GM21528 (cell line): ENCODE measurements at regions not wholly inside any gene's neighbourhood (a gene's known extent, or its start where the extent isn't known, plus 50 kb on each side); places are given as distances from the start of the nearest gene placed in this dataset.
"Not testable (repeated sequence)": the region's sequence is repeated elsewhere in the genome, so short reads cannot be mapped to it uniquely, and the experiment has no call there.

Experiments used
- ATAC-seq: cut with Tn5 transposase; IDR thresholded peaks from one replicate; pipeline ENCODE4 v1.9.1; 2021; ENCODE audit warnings: mild to moderate bottlenecking, moderate library complexity; ENCODE audit not compliant: unreplicated experiment, low FRiP score

- ATAC-seq: no peak
Observed at GRCh38 chr6:81169166-81169565, 583.3 kb downstream of the TENT5A start.

GRCh38 chr6:81166770-81167169 lies 585.7 kb downstream of the TENT5A start:
- ATAC-seq: no peak

- no peak for ATAC-seq
Observed at GRCh38 chr6:81158956-81159355, 593.5 kb downstream of the TENT5A start.

- ATAC-seq: no peak
Observed at GRCh38 chr6:81148751-81149150, 603.7 kb downstream of the TENT5A start.

GRCh38 chr6:81145506-81145905 lies 607.0 kb downstream of the TENT5A start:
- no peak for ATAC-seq

- ATAC-seq: no peak
Observed at GRCh38 chr6:81144346-81144745, 608.1 kb downstream of the TENT5A start.

GRCh38 chr6:81138236-81138635 lies 614.2 kb downstream of the TENT5A start:
- no peak for ATAC-seq

- no peak for ATAC-seq
Observed at GRCh38 chr6:81130969-81131368, 621.5 kb downstream of the TENT5A start.

- no peak for ATAC-seq
Observed at GRCh38 chr6:81130061-81130460, 622.4 kb downstream of the TENT5A start.

- ATAC-seq: no peak
Observed at GRCh38 chr6:81128671-81129070, 623.8 kb downstream of the TENT5A start.

GRCh38 chr6:81126150-81126549 lies 626.3 kb downstream of the TENT5A start:
- no peak for ATAC-seq

- no peak for ATAC-seq
Observed at GRCh38 chr6:81120280-81120679, 632.2 kb downstream of the TENT5A start.

- ATAC-seq: no peak
Observed at GRCh38 chr6:81105998-81106397, 646.5 kb downstream of the TENT5A start.

- ATAC-seq: no peak
Observed at GRCh38 chr6:81098109-81098814, 654.2 kb downstream of the TENT5A start.

GRCh38 chr6:81096464-81096863 lies 656.0 kb downstream of the TENT5A start:
- not testable (repeated sequence) for ATAC-seq

- no peak for ATAC-seq
Observed at GRCh38 chr6:81093051-81093450, 659.4 kb downstream of the TENT5A start.

GRCh38 chr6:81088145-81088544 lies 664.3 kb downstream of the TENT5A start:
- ATAC-seq: no peak

GRCh38 chr6:81086991-81087390 lies 665.5 kb downstream of the TENT5A start:
- no peak for ATAC-seq

- no peak for ATAC-seq
Observed at GRCh38 chr6:81085431-81085790, 667.1 kb downstream of the TENT5A start.

- ATAC-seq: no peak
Observed at GRCh38 chr6:81084776-81085430, 667.6 kb downstream of the TENT5A start.

GRCh38 chr6:81075974-81076373 lies 676.5 kb downstream of the TENT5A start:
- no peak for ATAC-seq

- ATAC-seq: no peak
Observed at GRCh38 chr6:81073318-81073717, 679.2 kb downstream of the TENT5A start.
